ENCODE measurements at regions not wholly inside any gene's neighbourhood (a gene's known extent, or its start where the extent isn't known, plus 50 kb on each side); places are given as distances from the start of the nearest gene placed in this dataset.

GRCh38 chr12:71349950-71350349 is 89.6 kb upstream of the LGR5 start:
- TF ChIP-seq CTCF (conservative IDR thresholded peaks at IDR 0.05; ENCODE audit: low read length) (no peak), EZH2phosphoT487 (IDR thresholded peaks at IDR 0.05; ENCODE audit: borderline replicate concordance, low read depth, low read length) (no peak)
